Vagina (tissue), 2 donors: ENCODE measurements at regions not wholly inside any gene's neighbourhood (a gene's known extent, or its start where the extent isn't known, plus 50 kb on each side); places are given as distances from the start of the nearest gene placed in this dataset.

ENCODE experiments used
- POLR2A ChIP-seq, 2 donors: fragments of 450-650 bp; IDR thresholded peaks; one replicate each; pipeline ENCODE4 v1.6.1; 2017; ENCODE audit warnings: antibody characterized with exemption in 2 of 2, mild to moderate bottlenecking in 2 of 2, moderate library complexity in 2 of 2
- POLR2AphosphoS5 ChIP-seq, 2 donors: sonication (generic); formaldehyde crosslinking; IDR thresholded peaks; one replicate each; pipeline ENCODE4 v1.9.0; 2017; ENCODE audit warnings: antibody characterized with exemption in 2 of 2, mild to moderate bottlenecking in 2 of 2, low read depth in 1 of 2; ENCODE audit not compliant: insufficient read depth in 1 of 2
- TF ChIP-seq, protein P1 (sequence below), 3 experiments: fragments of 450-650 bp in 2 of 3; fragments of 200-600 bp in 1 of 3; sonication (generic) in 1 of 3; IDR thresholded peaks; one replicate each; pipeline ENCODE4 v1.5.1; 2017 to 2019; ENCODE audit warnings: antibody characterized with exemption in 3 of 3, mild to moderate bottlenecking in 2 of 3, moderate library complexity in 2 of 3

DNA sequence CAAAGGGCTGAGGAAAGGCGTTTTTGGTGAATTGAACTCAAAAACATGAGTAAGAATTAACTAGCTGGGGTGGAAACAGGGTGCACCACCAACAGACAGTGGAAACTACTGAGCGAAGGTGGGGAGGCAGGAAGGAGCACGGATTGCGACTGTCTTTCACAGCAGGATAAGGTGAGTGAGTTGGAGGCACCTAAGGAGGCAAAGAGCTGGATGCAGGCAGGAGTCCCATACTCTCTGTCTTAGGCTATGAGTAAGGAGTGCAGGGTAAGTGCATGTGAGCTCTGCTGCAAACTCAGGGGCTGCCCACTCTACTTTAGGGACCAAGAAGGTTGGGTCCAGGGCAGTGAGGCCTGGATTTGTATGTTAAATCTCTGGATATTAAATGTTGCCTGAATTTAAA is 333.1 kb upstream of the ZNF521 start:
- TF ChIP-seq, protein P1, sequence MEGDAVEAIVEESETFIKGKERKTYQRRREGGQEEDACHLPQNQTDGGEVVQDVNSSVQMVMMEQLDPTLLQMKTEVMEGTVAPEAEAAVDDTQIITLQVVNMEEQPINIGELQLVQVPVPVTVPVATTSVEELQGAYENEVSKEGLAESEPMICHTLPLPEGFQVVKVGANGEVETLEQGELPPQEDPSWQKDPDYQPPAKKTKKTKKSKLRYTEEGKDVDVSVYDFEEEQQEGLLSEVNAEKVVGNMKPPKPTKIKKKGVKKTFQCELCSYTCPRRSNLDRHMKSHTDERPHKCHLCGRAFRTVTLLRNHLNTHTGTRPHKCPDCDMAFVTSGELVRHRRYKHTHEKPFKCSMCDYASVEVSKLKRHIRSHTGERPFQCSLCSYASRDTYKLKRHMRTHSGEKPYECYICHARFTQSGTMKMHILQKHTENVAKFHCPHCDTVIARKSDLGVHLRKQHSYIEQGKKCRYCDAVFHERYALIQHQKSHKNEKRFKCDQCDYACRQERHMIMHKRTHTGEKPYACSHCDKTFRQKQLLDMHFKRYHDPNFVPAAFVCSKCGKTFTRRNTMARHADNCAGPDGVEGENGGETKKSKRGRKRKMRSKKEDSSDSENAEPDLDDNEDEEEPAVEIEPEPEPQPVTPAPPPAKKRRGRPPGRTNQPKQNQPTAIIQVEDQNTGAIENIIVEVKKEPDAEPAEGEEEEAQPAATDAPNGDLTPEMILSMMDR (IDR thresholded peaks at IDR 0.05), result no peak
- TF ChIP-seq POLR2AphosphoS5 (IDR thresholded peaks at IDR 0.05; ENCODE audit: insufficient read depth in 1 of 2, low read depth in 1 of 2) (no peak), POLR2A (IDR thresholded peaks at IDR 0.05) (no peak)
